ENCODE measurements at regions not wholly inside any gene's neighbourhood (a gene's known extent, or its start where the extent isn't known, plus 50 kb on each side); places are given as distances from the start of the nearest gene placed in this dataset.
"Not testable (repeated sequence)": the region's sequence is repeated elsewhere in the genome, so short reads cannot be mapped to it uniquely, and the experiment has no call there.

DNA sequence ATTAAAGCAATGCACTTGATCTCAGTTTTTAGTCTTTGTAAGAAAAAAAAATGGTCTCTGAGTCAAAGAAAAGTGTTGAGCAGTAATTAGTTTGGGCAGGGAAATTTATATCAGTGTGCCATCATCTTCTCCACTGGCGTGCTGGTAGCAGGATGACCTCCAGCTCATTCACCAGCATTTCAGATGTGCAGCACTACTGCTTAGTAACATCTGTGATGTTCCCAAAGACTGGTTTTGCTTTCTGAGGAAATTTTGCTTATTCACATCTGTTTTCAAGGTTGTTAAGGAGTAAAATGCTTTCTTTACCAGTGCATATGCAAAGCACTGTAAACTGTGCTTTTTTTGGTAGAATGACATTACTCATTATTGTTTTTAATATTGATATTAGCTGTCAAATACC is 540.4 kb downstream of the TRAM1L1 start:
- no peak for DNase-seq

GRCh38 chr4:116539744-116540143 is 545.6 kb downstream of the TRAM1L1 start:
- DNase-seq = no peak

DNA sequence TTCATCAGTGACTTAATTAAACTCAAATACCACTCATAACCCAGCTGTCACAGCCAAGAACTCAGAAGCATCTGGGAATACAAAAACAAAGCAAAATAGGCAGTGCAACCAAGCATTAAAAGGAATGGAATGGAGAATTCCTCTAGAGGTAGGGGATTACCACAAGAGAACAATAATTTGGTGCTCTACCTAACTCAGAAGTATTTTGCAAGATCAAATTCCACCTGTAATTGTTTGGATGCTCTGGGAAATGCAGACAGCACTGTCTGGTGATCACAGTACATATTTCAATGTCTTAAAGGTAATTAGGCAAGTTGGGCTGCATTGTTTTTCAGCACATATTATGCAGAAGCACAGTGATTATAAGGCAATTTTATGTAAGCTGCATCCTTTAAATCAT is 547.5 kb downstream of the TRAM1L1 start:
- no peak for DNase-seq

DNA sequence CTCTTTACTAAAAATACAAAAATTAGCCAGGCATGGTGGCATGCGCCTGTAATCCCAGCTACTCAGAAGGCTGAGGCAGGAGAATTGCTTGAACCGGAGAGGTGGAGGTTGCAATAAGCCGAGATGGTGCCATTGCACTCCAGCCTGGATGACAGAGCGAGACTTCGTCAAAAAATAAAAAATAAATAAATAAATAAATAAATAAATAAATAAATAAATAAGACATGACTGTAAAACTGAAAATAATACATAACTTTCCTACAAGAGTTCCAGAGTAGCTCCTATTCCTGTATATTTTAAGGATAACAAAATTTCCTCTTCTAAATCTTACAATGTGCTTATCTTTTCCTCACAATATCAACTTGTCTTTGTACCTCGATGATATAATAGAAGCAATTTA is 549.4 kb downstream of the TRAM1L1 start:
- DNase-seq = not testable (repeated sequence)

DNA sequence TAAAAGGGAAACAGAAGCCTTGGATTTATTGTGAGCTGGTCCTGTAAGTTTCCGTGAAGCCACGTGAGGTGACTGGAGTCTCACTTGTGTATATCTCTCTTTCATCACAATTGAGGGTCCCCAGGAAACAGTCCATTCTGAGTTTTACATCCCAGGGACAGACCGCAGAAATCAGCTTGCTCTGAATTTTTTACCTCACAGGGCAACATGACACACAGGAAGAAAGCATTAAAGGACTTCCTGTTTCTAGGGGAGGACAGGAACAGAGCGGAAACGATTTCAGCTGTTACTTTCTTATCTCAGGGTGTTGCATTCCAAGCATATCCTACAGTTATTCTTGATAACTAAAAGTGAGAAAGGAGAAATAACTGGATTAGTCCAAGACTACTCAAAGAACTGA is 553.5 kb downstream of the TRAM1L1 start:
- DNase-seq = no peak

GRCh38 chr4:116531026-116531425 is 554.4 kb downstream of the TRAM1L1 start:
- DNase-seq = no peak

DNA sequence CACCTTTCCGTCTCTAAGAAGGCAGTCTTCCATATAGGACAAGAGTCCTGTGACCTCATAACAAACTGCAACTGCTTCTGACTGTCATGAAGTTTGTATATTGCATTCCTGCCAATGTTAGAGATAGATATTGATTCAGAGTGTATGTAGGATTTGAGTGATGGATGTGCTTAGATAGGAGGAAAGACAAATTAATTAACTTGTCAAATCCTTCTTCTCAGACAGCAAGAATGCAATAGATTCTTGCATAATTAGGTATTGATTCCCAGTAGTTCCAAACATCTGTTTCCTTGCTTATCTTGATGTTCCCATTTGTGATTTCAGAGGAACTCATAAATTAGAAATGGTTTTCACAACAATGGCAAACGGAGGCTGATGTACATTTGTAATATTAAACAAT is 555.3 kb downstream of the TRAM1L1 start:
- DNase-seq = no peak

- DNase-seq = no peak
Observed at GRCh38 chr4:116529129-116529528, 556.2 kb downstream of the TRAM1L1 start.

- no peak for DNase-seq
Observed at GRCh38 chr4:116522922-116523321, 562.5 kb downstream of the TRAM1L1 start.

DNA sequence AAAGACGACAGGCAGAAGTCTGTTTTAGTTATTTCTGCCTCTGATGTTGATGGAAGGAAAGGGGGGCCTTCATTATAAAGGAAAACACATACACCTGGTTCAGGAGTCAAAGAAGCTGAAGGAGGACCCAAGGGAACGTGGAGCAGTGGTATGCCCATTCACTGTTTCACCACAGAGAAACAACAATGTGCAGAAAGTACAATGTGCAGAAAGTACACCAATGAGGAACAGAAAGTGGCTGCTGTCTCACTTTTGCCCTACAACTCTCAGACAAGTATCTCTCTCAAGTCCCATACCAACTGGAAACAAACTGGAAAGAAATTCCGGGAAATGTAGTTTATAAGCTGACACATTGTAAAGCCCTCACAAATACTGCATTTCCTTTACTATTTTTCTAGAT is 564.5 kb downstream of the TRAM1L1 start:
- DNase-seq = no peak

GRCh38 chr4:116516711-116517110 is 568.7 kb downstream of the TRAM1L1 start:
- no peak for DNase-seq

DNA sequence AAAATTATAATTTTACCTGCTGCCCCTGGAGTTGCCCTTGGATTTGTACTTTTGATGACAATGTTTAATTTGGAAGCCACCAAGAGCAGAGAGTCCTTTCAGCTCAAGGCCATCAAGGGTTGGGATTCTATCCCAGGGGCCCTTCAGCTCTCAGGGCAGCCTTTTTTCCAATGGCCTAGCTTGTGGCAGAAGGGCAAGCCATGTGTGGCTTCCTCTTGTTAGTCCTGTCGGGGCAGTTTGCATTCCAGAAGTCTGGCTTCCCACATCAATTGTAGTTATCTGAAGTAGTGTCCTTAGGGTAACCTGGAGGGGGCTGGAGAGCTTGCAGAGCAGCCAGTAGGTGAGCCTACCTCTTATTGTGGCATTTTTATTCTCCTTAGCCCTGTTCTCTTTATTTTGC is 569.4 kb downstream of the TRAM1L1 start:
- DNase-seq = no peak

DNA sequence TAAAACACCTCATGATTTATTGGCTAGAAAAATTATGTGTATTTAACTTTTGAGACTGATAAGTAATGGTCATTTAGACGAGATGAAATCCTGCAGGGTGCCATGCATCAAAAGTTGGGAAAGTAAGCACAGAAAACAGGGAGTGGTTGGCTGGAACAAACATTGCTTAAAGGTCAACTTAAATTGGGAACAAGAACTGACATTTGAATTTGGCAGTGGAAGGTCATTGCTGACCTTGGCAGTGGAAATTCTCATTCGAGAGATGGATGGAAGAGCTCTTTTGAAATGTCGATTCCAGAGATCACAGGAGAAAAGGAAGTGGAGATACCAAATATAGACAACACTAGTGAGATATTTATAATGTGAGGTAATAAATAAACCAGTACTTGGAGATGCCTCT is 572.8 kb downstream of the TRAM1L1 start:
- no peak for DNase-seq

DNA sequence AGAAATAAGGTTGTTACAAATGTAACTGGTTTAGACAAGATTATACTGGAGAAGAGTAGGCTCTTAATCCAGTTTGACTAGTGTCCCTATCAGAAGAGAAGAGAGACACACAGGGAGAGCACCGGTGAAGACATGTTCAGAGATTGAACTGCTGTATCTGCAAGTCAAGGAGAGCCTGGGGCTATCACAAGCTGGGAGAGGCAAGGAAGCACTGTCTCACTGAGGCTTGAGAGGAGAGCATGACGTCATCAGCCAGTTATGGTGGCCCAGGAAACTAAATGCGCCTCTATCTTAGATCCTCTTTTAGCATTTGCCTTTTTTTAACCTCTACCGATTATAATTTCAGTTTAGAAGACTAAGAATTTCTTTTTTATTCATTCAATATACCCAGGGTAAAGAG is 583.4 kb downstream of the TRAM1L1 start:
- DNase-seq = no peak

GRCh38 chr4:116500225-116500624 is 585.2 kb downstream of the TRAM1L1 start:
- no peak for DNase-seq

GRCh38 chr4:116489739-116490138 is 595.6 kb downstream of the TRAM1L1 start:
- no peak for DNase-seq

DNA sequence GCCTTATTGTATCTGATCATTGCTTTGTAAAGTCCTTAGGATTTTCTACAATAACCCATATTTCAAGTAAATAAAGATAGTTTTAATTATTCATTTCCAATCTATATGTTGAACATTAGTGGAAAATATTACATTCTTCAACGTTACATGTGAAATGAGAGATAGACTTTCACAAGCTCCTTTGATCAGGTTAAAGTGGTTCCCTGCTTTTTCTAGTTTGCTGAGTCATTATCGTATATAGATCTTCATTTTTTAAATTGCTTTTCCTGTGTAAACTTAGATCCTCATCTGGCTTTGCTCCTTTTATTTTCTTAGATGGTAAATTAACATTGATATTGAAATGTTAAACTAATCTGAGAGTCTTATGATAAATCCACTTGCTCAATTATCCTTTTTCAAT is 599.0 kb downstream of the TRAM1L1 start:
- DNase-seq = no peak

DNA sequence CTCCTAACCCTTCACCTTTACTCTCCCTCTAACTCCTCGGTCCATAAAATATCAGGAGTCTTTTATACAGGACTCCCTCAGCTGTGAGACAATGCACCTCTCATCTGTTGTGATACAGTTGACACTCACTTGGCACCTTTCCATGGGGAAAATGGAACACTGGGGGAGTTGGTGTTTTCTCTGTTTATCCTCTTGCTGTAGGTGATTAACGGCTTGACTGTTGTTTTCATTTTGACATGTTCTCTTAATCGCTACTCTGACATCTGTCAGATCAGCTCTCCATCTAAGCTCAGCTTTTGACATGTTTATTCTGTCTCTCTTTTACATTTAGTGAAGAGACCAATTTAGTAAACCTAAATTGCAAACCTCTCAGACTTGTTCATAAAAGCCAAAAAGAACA is 604.8 kb downstream of the TRAM1L1 start:
- no peak for DNase-seq

- no peak for DNase-seq
Observed at GRCh38 chr4:116478343-116478742, 607.0 kb downstream of the TRAM1L1 start.

DNA sequence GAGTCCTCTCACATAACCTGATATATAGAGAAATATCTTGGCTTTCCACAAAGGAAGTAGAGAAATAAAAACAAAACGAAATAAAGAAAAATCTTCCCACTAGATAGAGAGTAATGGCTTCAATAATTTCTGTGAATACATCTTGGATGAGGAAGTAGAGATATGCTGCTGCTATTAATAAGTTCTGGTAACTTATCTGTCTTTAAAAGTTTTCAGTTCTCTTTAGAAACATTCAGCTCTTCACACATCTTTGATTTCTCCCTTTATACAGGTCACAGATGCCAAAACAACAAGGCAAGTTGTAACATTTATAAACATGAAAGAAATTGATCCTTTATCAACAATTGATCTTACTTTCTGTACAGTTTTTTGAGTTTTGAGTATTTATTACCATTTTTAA is 615.8 kb downstream of the TRAM1L1 start:
- DNase-seq = no peak

- no peak for DNase-seq
Observed at GRCh38 chr4:116453127-116453526, 632.2 kb downstream of the TRAM1L1 start.

DNA sequence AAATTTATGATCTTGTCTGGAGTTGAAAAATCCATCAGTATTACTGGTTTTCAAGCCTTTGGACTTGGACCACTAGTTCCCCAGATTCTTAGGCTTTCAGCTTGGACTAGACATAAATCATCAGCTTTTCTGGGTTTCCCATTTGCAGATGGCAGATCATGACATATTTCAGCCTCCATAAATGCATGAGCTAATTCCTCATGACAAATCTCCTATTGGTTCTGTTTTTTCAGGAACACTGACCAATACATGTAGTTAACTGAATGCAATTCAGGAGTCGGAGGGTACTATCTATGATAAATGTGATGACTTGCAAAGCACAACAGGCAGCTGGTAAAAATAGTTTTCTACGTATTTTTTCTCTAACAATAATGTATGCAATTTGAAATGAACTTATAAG is 635.6 kb downstream of the TRAM1L1 start:
- no peak for DNase-seq

DNA sequence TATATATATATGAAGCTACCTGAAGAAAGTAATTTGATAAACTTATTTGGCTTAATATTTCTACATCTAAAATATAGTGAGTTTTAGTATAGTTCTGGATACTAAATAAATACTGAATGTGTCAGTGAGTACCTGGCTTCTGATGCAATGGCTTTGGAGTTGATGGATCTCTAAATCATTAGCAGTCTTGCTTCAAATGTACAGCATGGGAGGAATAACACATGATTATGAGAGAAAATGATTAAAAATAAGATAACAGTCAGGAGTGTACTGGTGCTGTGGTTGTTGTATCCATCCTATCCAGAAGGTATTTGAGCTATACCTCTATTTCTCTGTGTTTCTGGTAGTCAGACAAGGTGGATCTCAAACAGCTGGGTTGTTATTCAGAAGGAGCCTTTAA is 641.3 kb downstream of the TRAM1L1 start:
- no peak for DNase-seq

DNA sequence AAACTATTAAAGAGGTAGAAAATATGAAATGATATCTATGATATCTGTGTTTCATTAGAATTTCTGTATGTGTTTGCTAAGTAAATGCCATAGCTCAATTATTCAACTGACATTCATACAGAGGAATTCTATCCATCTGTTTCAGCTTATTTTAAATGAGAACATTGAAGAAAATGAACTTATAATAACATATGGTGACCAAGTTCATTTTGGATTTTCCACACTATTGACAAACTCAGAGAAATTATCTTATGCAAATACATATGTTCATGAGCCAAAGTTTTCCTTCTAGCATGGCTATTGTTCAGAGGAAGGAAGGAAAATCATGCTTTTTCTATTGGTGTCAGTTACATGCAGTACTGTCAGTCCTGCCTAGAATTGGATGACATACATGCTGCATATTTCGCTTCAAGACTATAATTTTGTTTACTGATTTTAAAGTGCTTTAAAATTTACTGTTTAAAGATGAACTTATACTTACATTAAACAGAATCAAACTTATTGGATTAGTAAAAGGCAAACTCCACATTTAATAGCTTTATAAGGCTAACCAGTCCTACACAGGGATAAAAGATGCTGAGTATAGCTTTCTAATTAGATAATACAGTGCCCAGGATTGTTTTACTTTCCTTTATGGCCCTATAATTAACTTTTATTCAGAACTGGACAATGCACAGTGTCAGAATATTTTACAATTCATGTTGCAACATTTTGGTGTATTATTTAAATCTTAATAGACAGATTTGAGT is 646.2 kb downstream of the TRAM1L1 start:
- no peak for DNase-seq

DNA sequence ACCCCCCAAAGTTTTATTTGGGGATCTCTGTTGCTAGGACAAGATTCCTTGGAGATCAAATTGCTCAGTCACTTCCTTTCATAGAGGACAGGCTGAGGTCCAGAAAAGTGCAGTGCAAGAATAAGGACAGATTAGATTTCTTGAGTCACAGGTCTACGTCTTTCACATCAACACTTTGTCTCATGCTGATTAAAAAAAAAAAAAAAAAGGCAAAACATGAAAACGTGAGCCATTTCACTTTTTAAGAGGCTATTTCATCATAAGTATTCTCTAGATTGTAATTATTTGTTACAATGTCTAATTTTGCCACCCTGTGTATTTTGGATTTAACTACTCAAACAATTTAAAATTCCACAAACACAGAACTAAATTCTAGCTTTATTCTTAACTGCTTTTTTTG is 647.0 kb downstream of the TRAM1L1 start:
- DNase-seq = no peak

Data from renal pelvis (tissue), 1 donor.